ENCODE measurements at regions not wholly inside any gene's neighbourhood (a gene's known extent, or its start where the extent isn't known, plus 50 kb on each side); places are given as distances from the start of the nearest gene placed in this dataset.
"Not testable (repeated sequence)": the region's sequence is repeated elsewhere in the genome, so short reads cannot be mapped to it uniquely, and the experiment has no call there.

- no peak for DNase-seq (ENCODE audit: low read depth)
Measured at GRCh38 chr7:93747019-93747418, 143.5 kb downstream of the TFPI2 start.

- DNase-seq (ENCODE audit: low read depth) = no peak
Measured at GRCh38 chr7:93739424-93739823, 151.1 kb downstream of the TFPI2 start.

- DNase-seq (ENCODE audit: low read depth) = no peak
Measured at GRCh38 chr7:93737953-93738352, 152.6 kb downstream of the TFPI2 start.

GRCh38 chr7:93736668-93737369, 153.7 kb downstream of the TFPI2 start:
- no peak for DNase-seq (ENCODE audit: low read depth)

- DNase-seq (ENCODE audit: low read depth) = no peak
Measured at GRCh38 chr7:93728292-93728691, 153.8 kb upstream of the CALCR start.

- no peak for DNase-seq (ENCODE audit: low read depth)
Measured at GRCh38 chr7:93725954-93726353, 151.4 kb upstream of the CALCR start.

GRCh38 chr7:93723424-93724124, 149.1 kb upstream of the CALCR start:
- no peak for DNase-seq (ENCODE audit: low read depth)

- peak; percentile 85 for DNase-seq (ENCODE audit: low read depth)
Measured at GRCh38 chr7:93720106-93720505, 145.6 kb upstream of the CALCR start.

GRCh38 chr7:93719546-93719945, 145.0 kb upstream of the CALCR start:
- peak; percentile 98 for DNase-seq (ENCODE audit: low read depth)

- DNase-seq (ENCODE audit: low read depth) = peak; percentile 91
Measured at GRCh38 chr7:93717217-93717900, 142.8 kb upstream of the CALCR start.

- DNase-seq (ENCODE audit: low read depth) = peak; percentile 70
Measured at GRCh38 chr7:93715234-93715633, 140.7 kb upstream of the CALCR start.

GRCh38 chr7:93711926-93712325, 137.4 kb upstream of the CALCR start:
- DNase-seq (ENCODE audit: low read depth) = no peak

GRCh38 chr7:93708255-93708654, 133.7 kb upstream of the CALCR start:
- DNase-seq (ENCODE audit: low read depth) = not testable (repeated sequence)

GRCh38 chr7:93707249-93707648, 132.7 kb upstream of the CALCR start:
- no peak for DNase-seq (ENCODE audit: low read depth)

GRCh38 chr7:93706162-93706561, 131.6 kb upstream of the CALCR start:
- DNase-seq (ENCODE audit: low read depth) = not testable (repeated sequence)

GRCh38 chr7:93704217-93704616, 129.7 kb upstream of the CALCR start:
- DNase-seq (ENCODE audit: low read depth) = no peak

- DNase-seq (ENCODE audit: low read depth) = no peak
Measured at GRCh38 chr7:93697901-93698300, 123.4 kb upstream of the CALCR start.

GRCh38 chr7:93693796-93694195, 119.3 kb upstream of the CALCR start:
- DNase-seq (ENCODE audit: low read depth) = no peak

GRCh38 chr7:93690021-93690420, 115.5 kb upstream of the CALCR start:
- DNase-seq (ENCODE audit: low read depth) = no peak

- DNase-seq (ENCODE audit: low read depth) = no peak
Measured at GRCh38 chr7:93678185-93678584, 103.7 kb upstream of the CALCR start.

GRCh38 chr7:93663561-93664299, 89.2 kb upstream of the CALCR start:
- DNase-seq (ENCODE audit: low read depth) = no peak

- DNase-seq (ENCODE audit: low read depth) = not testable (repeated sequence)
Measured at GRCh38 chr7:93658163-93658562, 83.6 kb upstream of the CALCR start.
